ENCODE measurements at regions not wholly inside any gene's neighbourhood (a gene's known extent, or its start where the extent isn't known, plus 50 kb on each side); places are given as distances from the start of the nearest gene placed in this dataset.
A peak's percentile ranks its signal among the peaks of the same experiment; 100 is the strongest.

- TF ChIP-seq, protein P1, sequence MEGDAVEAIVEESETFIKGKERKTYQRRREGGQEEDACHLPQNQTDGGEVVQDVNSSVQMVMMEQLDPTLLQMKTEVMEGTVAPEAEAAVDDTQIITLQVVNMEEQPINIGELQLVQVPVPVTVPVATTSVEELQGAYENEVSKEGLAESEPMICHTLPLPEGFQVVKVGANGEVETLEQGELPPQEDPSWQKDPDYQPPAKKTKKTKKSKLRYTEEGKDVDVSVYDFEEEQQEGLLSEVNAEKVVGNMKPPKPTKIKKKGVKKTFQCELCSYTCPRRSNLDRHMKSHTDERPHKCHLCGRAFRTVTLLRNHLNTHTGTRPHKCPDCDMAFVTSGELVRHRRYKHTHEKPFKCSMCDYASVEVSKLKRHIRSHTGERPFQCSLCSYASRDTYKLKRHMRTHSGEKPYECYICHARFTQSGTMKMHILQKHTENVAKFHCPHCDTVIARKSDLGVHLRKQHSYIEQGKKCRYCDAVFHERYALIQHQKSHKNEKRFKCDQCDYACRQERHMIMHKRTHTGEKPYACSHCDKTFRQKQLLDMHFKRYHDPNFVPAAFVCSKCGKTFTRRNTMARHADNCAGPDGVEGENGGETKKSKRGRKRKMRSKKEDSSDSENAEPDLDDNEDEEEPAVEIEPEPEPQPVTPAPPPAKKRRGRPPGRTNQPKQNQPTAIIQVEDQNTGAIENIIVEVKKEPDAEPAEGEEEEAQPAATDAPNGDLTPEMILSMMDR (IDR thresholded peaks at IDR 0.05; ENCODE audit: control insufficient read depth, insufficient read depth, low read depth, low read length, missing control alignments), result no peak
- H3K4me3 ChIP-seq (ENCODE audit: control insufficient read depth, low read depth, low read length), result no peak overlapping the region
- DNase-seq (ENCODE audit: low read depth), result no peak
These were observed 163.8 kb upstream of the TAB2 start for GRCh38 chr6:149153693-149154092.

DNA sequence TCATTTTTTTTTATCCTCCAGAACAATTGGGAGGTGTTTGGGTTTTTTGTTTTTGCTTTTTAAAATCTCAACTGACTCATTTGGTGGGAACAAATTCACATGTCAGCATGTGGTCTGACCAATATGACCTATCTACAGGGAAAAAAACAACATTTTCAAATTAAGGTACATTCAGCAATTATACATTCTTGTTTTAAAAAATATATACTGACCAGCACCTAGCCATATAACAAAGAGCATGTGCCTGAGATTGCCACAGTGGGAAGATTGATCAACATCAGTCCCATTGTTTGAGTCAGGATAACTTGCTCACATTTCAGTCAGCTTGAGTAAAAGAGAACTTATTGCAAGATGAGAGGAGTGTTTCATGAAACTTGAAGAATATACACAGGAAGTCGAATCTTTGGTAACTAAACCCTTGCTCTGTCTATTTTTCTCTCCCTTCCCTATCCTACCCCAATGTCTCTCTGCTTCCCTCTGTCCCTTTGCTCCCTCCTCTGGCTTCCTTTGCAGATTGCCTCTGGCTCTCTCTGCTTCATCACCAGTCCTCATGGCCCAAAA lies 163.2 kb upstream of the TAB2 start:
- TF ChIP-seq, protein P1 (IDR thresholded peaks at IDR 0.05; ENCODE audit: control insufficient read depth, insufficient read depth, low read depth, low read length, missing control alignments), result no peak
- H3K4me3 ChIP-seq (ENCODE audit: control insufficient read depth, low read depth, low read length), result no peak overlapping the region
- DNase-seq (ENCODE audit: low read depth), result no peak

DNA sequence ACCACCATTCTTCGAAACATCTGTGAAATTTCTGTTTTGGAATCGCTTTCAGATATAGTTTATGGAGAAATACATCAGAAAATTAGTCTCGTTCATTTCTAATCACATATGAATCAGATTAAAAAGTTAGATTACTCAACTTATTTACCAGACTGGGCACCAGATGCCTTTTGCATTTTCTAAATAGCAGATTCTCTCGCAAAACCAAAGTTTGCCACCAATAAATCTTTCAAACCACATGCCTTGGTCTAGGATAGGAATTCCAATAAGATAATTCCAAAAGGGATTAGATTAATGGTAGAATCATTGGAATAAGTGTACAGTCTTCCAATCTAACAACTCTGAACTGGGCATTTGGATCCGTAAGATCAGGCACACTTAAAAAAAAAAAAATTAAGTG lies 160.4 kb upstream of the TAB2 start:
- H3K4me3 ChIP-seq (ENCODE audit: control insufficient read depth, low read depth, low read length), result no peak overlapping the region
- TF ChIP-seq, protein P1 (IDR thresholded peaks at IDR 0.05; ENCODE audit: control insufficient read depth, insufficient read depth, low read depth, low read length, missing control alignments), result no peak
- peak; percentile 23 for DNase-seq (ENCODE audit: low read depth)

GRCh38 chr6:149158076-149158475 lies 159.4 kb upstream of the TAB2 start:
- no peak overlapping the region for H3K4me3 ChIP-seq (ENCODE audit: control insufficient read depth, low read depth, low read length)
- DNase-seq (ENCODE audit: low read depth), result no peak
- TF ChIP-seq, protein P1 (IDR thresholded peaks at IDR 0.05; ENCODE audit: control insufficient read depth, insufficient read depth, low read depth, low read length, missing control alignments), result no peak

GRCh38 chr6:149160943-149161342 lies 156.6 kb upstream of the TAB2 start:
- TF ChIP-seq, protein P1 (IDR thresholded peaks at IDR 0.05; ENCODE audit: control insufficient read depth, insufficient read depth, low read depth, low read length, missing control alignments), result no peak
- no peak for DNase-seq (ENCODE audit: low read depth)
- no peak overlapping the region for H3K4me3 ChIP-seq (ENCODE audit: control insufficient read depth, low read depth, low read length)

DNA sequence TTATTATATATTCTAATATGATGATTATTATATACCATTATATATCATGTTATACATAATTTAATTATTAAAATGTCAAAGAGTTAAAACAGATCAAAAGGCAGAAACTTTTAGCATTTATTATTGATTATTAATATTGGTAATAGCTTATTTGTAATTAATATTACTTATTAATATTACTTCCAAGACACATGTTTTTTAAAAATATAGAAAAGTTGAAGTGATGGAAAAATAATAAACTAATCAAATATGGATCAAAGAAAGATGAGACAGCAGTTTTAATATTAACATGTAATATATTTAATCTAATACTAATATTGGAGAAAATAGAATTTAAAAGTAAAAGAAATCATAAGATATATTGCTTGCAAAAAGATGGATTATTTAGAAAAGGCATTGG lies 154.6 kb upstream of the TAB2 start:
- TF ChIP-seq, protein P1 (IDR thresholded peaks at IDR 0.05; ENCODE audit: control insufficient read depth, insufficient read depth, low read depth, low read length, missing control alignments), result no peak
- DNase-seq (ENCODE audit: low read depth), result no peak
- H3K4me3 ChIP-seq (ENCODE audit: control insufficient read depth, low read depth, low read length), result no peak overlapping the region
